ENCODE measurements at regions not wholly inside any gene's neighbourhood (a gene's known extent, or its start where the extent isn't known, plus 50 kb on each side); places are given as distances from the start of the nearest gene placed in this dataset.
A peak's percentile ranks its signal among the peaks of the same experiment; 100 is the strongest.

DNA sequence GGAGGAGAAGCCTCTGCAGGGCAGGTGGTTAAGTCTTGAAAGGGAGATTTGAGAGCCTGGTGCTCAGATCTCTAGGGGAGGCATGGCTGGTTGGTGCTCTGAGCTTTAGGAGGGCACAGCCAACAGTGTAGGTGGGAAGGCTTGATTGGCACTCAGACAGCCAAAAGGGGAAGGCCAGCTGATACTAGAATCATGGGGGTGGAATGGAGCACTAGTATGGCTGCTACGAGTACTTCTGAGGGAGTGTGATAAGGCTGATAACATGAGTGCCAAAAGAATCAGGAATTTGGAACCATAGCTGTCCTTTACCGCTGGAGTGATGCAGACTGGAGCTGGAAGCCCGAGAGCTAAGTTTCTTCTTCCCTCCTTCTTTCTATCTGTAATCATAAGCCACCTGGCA, 184.6 kb upstream of the TBC1D5 start:
- H3K4me1 ChIP-seq (replicated peaks), result no peaks in the 10 kb centered on the region
- no peak overlapping the region for H3K4me3 ChIP-seq
- DNase-seq (ENCODE audit: low read depth in 1 of 2, low spot score in 2 of 2), result no peak

DNA sequence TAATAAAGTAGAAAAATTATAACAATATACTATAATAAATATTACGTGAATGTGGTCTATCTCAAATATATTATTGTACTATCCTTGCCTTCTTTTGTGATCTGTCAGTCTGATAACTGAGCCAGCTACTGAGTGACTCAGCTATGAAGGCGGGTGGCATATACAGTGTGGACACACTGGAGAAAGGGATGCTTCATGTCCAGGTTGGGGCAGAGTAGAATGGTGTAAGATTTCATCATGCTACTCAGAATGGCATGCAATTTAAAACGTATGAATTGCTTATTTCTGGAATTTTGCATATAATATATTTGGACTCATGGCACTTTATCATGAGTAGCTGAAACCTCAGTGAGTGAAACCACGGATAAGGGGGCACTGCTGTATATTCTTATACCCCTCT, 172.9 kb upstream of the TBC1D5 start:
- Histone ChIP-seq H3K36me3 (no peaks in the 10 kb centered on the region), H3K27ac (no peak overlapping the region), H3K27me3 (replicated peaks) (no peaks in the 10 kb centered on the region), H3K9me3 (replicated peaks) (no peaks in the 10 kb centered on the region), H3K4me1 (replicated peaks) (no peaks in the 10 kb centered on the region), H3K4me3 (no peak overlapping the region)
- no peak for DNase-seq (ENCODE audit: low read depth in 1 of 2, low spot score in 2 of 2)

More for the DNA sequence above, 184.6 kb upstream of the TBC1D5 start:
- Histone ChIP-seq H3K27ac (no peak overlapping the region), H3K27me3 (replicated peaks) (no peaks in the 10 kb centered on the region), H3K36me3 (no peaks in the 10 kb centered on the region), H3K9me3 (replicated peaks) (no peaks in the 10 kb centered on the region)

DNA sequence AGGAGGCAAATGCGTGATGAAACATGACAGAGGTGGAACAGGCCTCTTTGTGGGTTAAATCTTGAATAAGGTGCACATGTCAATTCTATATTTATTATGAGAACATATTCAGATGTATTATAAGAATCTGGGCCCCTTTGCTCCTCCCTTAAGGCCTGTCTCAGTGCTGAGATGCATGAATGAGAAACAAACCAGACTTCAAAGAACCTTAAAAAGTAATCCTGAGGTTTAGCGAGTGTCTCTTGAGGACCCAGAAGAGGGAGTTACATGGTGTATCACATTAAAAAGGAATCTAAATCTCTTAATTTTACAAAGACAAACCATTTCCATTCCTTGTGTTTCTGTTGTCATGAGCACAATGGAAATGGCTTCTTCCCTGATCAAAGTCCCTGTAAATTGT, 170.9 kb upstream of the TBC1D5 start:
- no peak overlapping the region for H3K27ac ChIP-seq
- no peaks in the 10 kb centered on the region for H3K4me1 ChIP-seq (replicated peaks)
- no peak overlapping the region for H3K4me3 ChIP-seq
- H3K27me3 ChIP-seq (replicated peaks), result no peaks in the 10 kb centered on the region
- H3K9me3 ChIP-seq (replicated peaks), result no peaks in the 10 kb centered on the region
- H3K36me3 ChIP-seq, result no peaks in the 10 kb centered on the region
- DNase-seq (ENCODE audit: low read depth in 1 of 2, low spot score in 2 of 2), result no peak

DNA sequence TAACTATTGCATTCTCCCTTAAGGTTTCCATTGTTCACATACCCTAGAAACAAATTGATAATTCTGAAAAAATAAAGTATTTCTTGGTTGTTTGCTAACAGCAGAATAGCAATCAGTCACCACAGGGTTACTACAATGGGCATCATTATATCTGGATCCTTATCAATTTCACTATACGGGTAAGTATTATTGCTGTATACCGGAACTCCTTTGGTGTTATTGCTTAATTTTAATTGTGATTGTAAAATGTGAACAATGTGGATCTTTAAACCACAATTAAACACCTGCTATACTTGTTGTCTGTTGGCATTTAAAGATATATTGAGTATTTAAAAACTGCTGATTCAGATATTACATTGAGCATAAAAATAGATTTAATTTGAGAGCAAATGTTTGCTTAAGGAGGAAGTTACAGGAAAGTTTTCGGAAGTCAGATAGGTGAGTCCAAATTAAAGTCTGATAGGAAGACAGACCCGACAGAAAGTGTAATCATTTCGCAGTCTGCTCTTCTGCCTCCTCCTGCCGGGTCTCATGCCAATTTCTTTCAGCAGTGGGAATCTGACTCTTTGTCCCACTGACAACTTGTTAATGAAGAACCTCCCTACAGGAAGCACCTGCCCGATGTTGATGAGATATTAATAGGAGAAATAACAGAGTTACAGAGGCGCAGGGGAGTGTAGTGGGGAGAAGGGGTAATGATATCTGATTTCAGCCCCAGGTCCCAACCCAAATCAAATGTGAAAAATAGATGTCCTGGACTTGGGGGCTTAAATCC, 169.7 kb upstream of the TBC1D5 start:
- Histone ChIP-seq H3K36me3 (no peaks in the 10 kb centered on the region), H3K4me3 (no peak overlapping the region), H3K4me1 (replicated peaks) (no peaks in the 10 kb centered on the region), H3K27me3 (replicated peaks) (no peaks in the 10 kb centered on the region), H3K9me3 (replicated peaks) (no peaks in the 10 kb centered on the region), H3K27ac (no peak overlapping the region)
- DNase-seq (ENCODE audit: low read depth in 1 of 2, low spot score in 2 of 2), result no peak

DNA sequence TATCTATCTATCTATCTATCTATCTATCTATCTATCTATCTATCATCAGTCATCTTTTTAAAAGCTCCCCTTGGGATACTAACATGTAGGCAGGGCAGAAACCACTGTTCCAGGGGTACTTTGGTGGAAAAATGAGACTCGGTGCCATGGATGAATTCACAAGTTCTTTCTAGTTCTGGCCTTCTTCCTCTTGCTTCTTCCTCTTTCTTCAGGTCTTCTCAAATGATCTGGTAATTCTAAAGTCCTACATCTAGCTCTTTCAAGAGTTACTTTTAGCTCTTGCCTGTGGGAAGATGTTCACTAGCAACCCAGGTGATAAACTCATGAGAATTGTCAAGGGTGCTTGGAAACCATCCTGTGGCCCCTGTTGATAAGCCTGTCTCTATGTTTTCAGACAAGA, 168.5 kb upstream of the TBC1D5 start:
- Histone ChIP-seq H3K36me3 (no peaks in the 10 kb centered on the region), H3K4me3 (no peak overlapping the region), H3K27me3 (replicated peaks) (no peaks in the 10 kb centered on the region), H3K9me3 (replicated peaks) (no peaks in the 10 kb centered on the region), H3K4me1 (replicated peaks) (no peaks in the 10 kb centered on the region), H3K27ac (no peak overlapping the region)
- DNase-seq (ENCODE audit: low read depth in 1 of 2, low spot score in 2 of 2), result no peak

DNA sequence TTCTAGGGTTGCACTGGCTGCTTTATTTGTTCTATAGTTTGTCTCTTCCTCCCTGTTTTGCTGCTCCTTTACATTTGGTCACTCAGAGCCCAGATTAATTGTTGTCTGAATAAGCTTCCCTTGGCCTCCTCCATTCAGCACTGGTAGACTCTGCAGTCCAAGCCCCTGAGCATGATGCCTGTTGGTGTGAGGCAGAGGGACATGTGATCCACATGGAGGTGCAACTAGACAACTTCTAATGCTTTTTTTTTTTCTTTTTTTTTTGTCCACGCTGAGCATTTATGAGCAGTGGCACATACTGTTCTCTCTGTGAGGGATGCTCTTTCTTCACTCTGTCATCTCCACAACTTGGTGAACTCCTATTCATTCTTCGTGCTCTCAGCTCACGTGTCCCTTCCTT, 167.3 kb upstream of the TBC1D5 start:
- Histone ChIP-seq H3K36me3 (no peaks in the 10 kb centered on the region), H3K27me3 (replicated peaks) (no peaks in the 10 kb centered on the region)
- no peak for DNase-seq (ENCODE audit: low read depth in 1 of 2, low spot score in 2 of 2)

DNA sequence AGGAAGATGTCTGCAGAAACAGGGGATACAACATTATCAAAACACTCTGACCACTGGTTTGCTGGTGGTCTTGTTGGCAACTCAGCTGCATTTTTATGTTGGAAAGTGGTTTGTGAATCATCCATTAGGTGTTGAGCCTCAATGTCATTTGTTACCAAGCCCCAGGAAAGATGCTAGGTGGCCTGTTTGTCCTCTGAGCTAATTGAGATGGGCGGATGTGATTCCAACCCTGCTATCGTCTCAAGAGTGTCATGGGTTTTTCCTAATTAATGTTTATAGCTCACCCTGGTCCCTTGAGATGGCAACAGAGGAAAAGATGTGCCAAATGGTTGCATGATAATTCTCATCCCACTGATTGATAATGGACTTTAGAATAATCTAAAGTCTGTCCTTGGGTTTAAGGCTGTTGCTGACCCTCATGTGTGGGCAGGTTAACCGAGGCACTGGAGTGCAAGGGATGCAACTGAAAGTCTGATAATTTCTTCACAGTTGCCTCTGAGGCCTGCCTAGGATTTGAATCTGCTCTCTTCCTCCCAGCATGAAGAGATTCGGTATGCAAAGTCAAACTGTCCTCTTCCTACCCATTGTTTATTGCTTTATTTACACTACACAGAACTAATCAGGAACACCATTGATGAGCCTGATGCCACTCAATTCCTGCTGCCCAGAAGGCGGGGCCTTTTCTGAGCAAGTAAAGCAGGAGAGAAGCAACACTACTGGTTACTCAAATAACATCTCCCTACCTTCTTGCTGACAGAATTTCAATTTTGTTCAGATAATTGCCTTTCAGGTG, 166.2 kb upstream of the TBC1D5 start:
- Histone ChIP-seq H3K9me3 (replicated peaks) (no peaks in the 10 kb centered on the region), H3K27me3 (replicated peaks) (no peaks in the 10 kb centered on the region), H3K27ac (no peak overlapping the region), H3K4me1 (replicated peaks) (no peaks in the 10 kb centered on the region), H3K36me3 (no peaks in the 10 kb centered on the region), H3K4me3 (no peak overlapping the region)
- DNase-seq (ENCODE audit: low read depth in 1 of 2, low spot score in 2 of 2), result no peak

More for the DNA sequence above, 167.3 kb upstream of the TBC1D5 start:
- H3K9me3 ChIP-seq (replicated peaks), result no peaks in the 10 kb centered on the region
- no peak overlapping the region for H3K4me3 ChIP-seq
- no peak overlapping the region for H3K27ac ChIP-seq
- no peaks in the 10 kb centered on the region for H3K4me1 ChIP-seq (replicated peaks)

DNA sequence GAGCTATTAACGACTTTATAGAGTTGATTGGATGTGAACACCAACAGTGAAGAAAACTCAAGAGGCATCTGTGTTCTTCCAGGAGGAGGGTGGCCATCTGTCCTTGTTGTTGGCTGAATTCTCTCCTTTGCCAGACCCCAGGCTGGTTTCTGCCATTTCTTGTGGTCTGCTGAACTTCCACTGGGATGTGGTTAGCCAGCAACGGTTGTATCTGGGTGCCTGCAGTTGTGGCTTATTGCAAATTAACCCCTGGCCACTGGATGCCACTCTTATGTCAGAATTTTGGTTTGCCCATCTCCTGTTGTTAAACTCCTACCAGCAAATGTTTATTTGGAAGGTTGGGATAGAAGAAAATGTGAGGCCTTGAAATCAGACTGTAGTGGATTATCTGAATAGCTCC, 163.6 kb upstream of the TBC1D5 start:
- DNase-seq (ENCODE audit: low read depth in 1 of 2, low spot score in 2 of 2), result no peak
- H3K4me1 ChIP-seq (replicated peaks), result no peaks in the 10 kb centered on the region
- no peak overlapping the region for H3K27ac ChIP-seq
- no peaks in the 10 kb centered on the region for H3K27me3 ChIP-seq (replicated peaks)
- H3K36me3 ChIP-seq, result no peaks in the 10 kb centered on the region
- no peaks in the 10 kb centered on the region for H3K9me3 ChIP-seq (replicated peaks)
- H3K4me3 ChIP-seq, result no peak overlapping the region

DNA sequence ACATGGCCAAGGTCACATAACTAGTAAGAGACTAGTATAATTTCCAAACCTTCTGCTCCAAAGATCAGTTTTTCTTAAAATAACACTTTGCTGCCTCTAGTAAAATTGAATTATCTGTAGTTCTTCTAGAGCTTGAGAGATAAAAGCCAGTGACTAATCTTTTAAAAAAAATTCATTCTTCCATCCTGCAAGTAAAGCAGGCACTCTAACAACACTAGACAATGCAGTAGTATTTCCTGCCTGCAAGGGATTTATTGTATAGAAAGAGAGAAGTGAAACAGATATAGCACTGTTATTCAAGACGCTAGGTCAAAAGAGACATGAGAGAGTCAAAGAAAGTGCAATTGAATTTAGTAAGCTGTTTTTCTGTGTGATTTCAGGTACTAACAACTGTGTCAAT, 159.5 kb upstream of the TBC1D5 start:
- no peaks in the 10 kb centered on the region for H3K4me1 ChIP-seq (replicated peaks)
- H3K27me3 ChIP-seq (replicated peaks), result no peaks in the 10 kb centered on the region
- no peaks in the 10 kb centered on the region for H3K9me3 ChIP-seq (replicated peaks)
- no peak overlapping the region for H3K4me3 ChIP-seq
- no peaks in the 10 kb centered on the region for H3K36me3 ChIP-seq
- DNase-seq (ENCODE audit: low read depth in 1 of 2, low spot score in 2 of 2), result no peak
- H3K27ac ChIP-seq, result no peak overlapping the region

DNA sequence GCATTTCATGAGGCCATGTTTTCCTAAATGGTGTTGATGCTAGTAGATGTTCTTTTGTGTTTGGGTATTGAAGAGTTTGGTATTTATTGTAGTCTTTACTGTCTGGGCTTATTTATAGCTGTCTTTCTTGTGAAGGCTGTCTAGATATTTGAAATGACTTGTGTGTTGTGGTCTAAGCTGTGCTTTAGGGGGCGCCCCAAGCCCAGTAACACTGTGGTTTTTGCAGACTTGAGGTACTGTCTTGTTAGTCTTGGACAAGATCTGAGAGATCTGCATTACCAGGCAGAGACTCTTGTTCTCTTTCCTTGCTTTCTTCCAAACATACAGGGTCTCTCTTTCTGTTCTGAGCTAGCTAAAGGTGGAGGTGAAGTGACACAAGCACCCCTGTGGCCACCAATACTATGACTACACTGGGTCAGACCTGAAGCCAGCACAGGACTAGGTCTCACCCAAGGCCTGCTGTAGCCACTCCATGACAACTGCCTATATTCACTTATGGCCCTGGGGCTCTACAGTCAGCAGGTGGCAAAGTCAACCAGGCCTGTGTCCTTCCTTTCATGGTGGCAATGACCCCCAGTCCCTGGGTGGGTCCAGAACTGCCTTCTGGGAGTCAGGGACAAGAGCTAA, 152.1 kb upstream of the TBC1D5 start:
- H3K27me3 ChIP-seq (replicated peaks), result no peaks in the 10 kb centered on the region
- no peak overlapping the region for H3K4me3 ChIP-seq
- H3K9me3 ChIP-seq (replicated peaks), result no peaks in the 10 kb centered on the region
- H3K27ac ChIP-seq, result no peak overlapping the region
- no peaks in the 10 kb centered on the region for H3K4me1 ChIP-seq (replicated peaks)
- peak in 1 of 2 experiments; percentile 11 for DNase-seq (ENCODE audit: low read depth in 1 of 2, low spot score in 2 of 2)
- no peaks in the 10 kb centered on the region for H3K36me3 ChIP-seq

DNA sequence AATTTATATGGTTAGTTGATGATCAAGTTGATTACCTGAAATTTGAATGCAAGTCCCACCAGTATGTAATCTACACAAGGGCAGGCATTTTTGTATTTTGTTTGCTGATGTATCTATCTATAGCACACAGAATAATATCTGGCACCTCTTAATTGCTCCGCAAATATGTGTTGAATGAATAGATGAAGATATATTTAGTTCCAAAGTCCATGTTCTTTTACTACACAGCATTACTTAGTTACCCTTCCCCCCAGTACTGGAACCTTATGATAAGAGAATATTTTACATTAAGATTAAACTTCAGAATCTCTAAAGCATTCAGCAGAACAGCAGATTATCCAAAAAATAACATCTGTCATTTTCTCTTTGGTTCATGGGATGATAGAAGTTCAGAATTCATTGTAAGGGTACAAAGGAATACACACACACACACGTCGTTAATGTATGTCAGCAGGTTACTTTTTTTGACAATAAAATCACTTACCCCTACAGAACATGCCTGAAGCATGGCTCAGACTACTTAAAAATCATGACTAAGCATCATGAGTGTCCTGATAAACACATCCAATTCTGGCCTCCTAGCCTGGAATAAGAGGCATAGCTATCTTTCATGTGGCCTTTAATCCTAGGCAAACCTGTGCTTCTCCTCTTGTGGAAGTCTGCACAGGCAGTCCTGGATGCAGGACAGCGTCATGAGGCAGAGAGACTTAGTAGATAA, 148.9 kb upstream of the TBC1D5 start:
- Histone ChIP-seq H3K27me3 (replicated peaks) (no peaks in the 10 kb centered on the region), H3K27ac (no peak overlapping the region), H3K36me3 (no peaks in the 10 kb centered on the region), H3K4me3 (no peak overlapping the region), H3K4me1 (replicated peaks) (no peaks in the 10 kb centered on the region), H3K9me3 (replicated peaks) (no peaks in the 10 kb centered on the region)
- DNase-seq (ENCODE audit: low read depth in 1 of 2, low spot score in 2 of 2), result no peak

DNA sequence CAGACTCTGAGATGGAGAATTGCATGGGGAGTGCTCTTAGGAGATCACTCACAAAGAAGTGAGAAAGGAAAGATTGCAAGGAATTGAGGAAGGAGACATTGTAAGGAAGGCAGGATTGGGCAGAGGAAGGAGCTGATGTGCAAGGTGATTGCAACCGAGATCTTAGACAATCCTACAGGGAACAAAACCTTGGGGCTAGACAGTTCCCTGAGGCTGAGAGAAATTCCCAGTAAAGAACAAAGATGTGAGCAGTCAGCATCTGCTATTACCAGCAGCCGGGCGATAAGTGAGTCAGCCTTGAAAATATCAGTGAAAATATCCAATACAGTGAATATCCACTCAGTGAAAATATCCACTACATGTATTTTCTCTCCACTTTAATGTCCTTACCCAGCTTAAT, 143.6 kb upstream of the TBC1D5 start:
- Histone ChIP-seq H3K4me3 (no peak overlapping the region), H3K36me3 (no peaks in the 10 kb centered on the region), H3K27ac (no peak overlapping the region), H3K4me1 (replicated peaks) (no peaks in the 10 kb centered on the region), H3K9me3 (replicated peaks) (no peaks in the 10 kb centered on the region), H3K27me3 (replicated peaks) (no peaks in the 10 kb centered on the region)
- no peak for DNase-seq (ENCODE audit: low read depth in 1 of 2, low spot score in 2 of 2)

DNA sequence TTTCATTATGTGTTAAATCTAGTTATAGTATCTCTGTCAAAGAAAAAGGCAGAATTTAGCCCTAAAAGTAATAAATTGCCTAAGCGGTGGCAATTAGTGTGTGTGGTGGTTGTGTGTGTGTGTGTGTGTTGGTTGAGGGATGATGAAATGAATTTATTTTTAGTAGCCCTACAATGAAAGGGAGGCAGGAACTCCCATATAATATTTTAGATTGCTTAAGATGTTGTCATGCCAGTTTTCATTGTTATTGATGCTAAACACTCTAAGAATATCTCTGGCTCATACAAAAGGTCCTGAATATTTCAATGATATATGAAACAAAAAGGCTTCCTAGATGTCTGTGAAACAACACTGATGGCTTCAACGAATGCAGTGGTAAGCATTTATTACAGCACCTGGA, 140.6 kb upstream of the TBC1D5 start:
- Histone ChIP-seq H3K4me1 (replicated peaks) (no peaks in the 10 kb centered on the region), H3K4me3 (no peak overlapping the region), H3K27me3 (replicated peaks) (no peaks in the 10 kb centered on the region), H3K27ac (no peak overlapping the region), H3K36me3 (no peaks in the 10 kb centered on the region), H3K9me3 (replicated peaks) (no peaks in the 10 kb centered on the region)
- DNase-seq (ENCODE audit: low read depth in 1 of 2, low spot score in 2 of 2), result no peak

DNA sequence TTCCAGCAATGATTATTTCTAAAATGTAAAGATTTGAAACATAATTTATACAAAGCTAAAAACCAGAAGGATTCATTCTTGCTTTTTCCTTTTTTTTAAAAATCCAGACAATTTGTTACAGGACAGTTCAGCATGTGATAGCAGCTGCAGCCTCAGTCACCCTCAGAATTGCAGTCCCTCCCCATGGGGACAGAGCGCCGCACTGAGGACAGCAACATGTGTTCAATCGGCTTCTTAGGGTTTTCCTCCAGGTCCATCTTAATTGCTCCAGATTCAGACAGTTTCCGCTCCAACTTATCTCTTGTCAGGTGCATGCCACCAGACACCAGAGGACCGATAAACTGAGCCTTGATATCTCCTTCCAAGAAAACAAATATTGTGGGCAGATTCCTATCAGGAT, 134.9 kb upstream of the TBC1D5 start:
- DNase-seq (ENCODE audit: low read depth in 1 of 2, low spot score in 2 of 2), result no peak
- H3K27me3 ChIP-seq (replicated peaks), result no peaks in the 10 kb centered on the region
- H3K36me3 ChIP-seq, result no peaks in the 10 kb centered on the region
- H3K27ac ChIP-seq, result no peak overlapping the region
- H3K4me1 ChIP-seq (replicated peaks), result no peaks in the 10 kb centered on the region
- H3K4me3 ChIP-seq, result no peak overlapping the region
- H3K9me3 ChIP-seq (replicated peaks), result no peaks in the 10 kb centered on the region
